ENCODE measurements at regions not wholly inside any gene's neighbourhood (a gene's known extent, or its start where the extent isn't known, plus 50 kb on each side); places are given as distances from the start of the nearest gene placed in this dataset.

DNA sequence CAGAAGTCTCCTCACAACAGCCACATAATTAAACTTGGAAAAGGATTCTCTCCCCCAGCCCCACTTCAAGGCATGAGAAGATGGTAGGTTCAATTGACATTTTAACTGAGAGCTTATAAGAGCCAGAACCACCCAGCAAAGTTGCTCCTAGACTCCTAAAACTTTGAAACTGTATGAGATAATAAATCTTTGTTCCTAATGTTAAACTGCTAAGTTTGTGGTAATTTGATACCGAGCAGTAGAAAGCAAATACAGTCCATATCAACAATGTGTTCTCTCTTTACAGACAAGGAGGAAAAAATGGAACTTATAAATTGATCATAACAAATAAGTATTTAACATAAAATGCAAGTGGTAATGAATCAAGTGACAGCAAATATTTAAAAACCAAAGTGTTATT, 831.8 kb downstream of the MAFB start:
- Histone ChIP-seq H3K36me3 (ENCODE audit: control insufficient read depth, insufficient read depth, low read length) (no peaks in the 10 kb centered on the region), H3K4me1 (ENCODE audit: control insufficient read depth, insufficient read depth, low read length) (peaks cover 2% of the 10 kb centered on the region), H3K27ac (ENCODE audit: low read length) (no peak overlapping the region), H3K27me3 (ENCODE audit: control insufficient read depth, insufficient read depth, low read length) (no peaks in the 10 kb centered on the region), H3K4me3 (ENCODE audit: low read length) (no peak overlapping the region), H3K9me3 (replicated peaks; ENCODE audit: control insufficient read depth, low read depth, low read length) (no peaks in the 10 kb centered on the region)
- DNase-seq, result no peak
- no CpG with 5 or more reads among the region's 1 CpG for WGBS (ENCODE audit: insufficient coverage)

DNA sequence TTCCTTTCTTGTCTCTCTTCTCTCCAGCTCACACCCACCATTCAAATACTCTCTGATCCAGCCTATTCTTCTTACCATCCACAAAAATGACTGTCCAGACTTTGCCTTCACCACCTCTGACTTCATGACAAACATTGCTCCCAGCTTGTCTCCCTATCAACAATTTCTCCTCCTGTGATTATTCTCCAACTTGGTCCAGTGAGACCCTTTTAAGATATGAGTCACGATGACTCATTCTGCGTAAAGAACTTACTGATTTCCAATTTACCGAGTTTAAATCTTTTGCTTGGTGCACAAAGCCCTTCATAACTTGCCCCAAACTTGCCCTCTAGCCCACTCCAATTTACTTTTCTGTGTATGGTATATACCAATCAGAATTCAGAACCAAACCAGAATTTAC, 833.2 kb downstream of the MAFB start:
- Histone ChIP-seq H3K36me3 (ENCODE audit: control insufficient read depth, insufficient read depth, low read length) (no peaks in the 10 kb centered on the region), H3K27me3 (ENCODE audit: control insufficient read depth, insufficient read depth, low read length) (no peaks in the 10 kb centered on the region), H3K4me1 (ENCODE audit: control insufficient read depth, insufficient read depth, low read length) (peaks cover 5% of the 10 kb centered on the region), H3K9me3 (replicated peaks; ENCODE audit: control insufficient read depth, low read depth, low read length) (no peaks in the 10 kb centered on the region), H3K4me3 (ENCODE audit: low read length) (no peak overlapping the region), H3K27ac (ENCODE audit: low read length) (no peak overlapping the region)
- no peak for DNase-seq
- no CpG with 5 or more reads among the region's 3 CpGs for WGBS (ENCODE audit: insufficient coverage)

DNA sequence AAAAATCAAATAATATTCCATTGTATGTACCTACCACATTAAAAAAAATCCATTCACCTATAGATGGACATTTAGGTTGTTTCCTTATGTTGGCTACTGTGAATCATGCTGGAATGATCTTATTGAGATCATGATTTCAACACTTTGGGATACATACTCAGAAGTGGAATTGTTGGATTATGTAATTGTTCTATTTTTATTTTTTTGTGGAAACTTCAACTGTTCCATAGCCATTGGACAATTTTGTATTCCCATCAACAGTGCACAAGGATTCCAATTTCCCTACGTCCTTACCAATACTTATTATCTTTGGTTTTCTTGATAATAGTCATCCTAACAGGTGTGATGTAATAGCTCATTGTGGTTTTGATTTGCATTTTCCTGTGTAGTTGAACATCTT, 834.0 kb downstream of the MAFB start:
- Histone ChIP-seq H3K9me3 (replicated peaks; ENCODE audit: control insufficient read depth, low read depth, low read length) (no peaks in the 10 kb centered on the region), H3K27me3 (ENCODE audit: control insufficient read depth, insufficient read depth, low read length) (no peaks in the 10 kb centered on the region), H3K4me1 (ENCODE audit: control insufficient read depth, insufficient read depth, low read length) (peaks cover 11% of the 10 kb centered on the region), H3K36me3 (ENCODE audit: control insufficient read depth, insufficient read depth, low read length) (no peaks in the 10 kb centered on the region), H3K27ac (ENCODE audit: low read length) (no peak overlapping the region), H3K4me3 (ENCODE audit: low read length) (no peak overlapping the region)
- DNase-seq, result no peak
- no CpG with 5 or more reads among the region's 1 CpG for WGBS (ENCODE audit: insufficient coverage)

DNA sequence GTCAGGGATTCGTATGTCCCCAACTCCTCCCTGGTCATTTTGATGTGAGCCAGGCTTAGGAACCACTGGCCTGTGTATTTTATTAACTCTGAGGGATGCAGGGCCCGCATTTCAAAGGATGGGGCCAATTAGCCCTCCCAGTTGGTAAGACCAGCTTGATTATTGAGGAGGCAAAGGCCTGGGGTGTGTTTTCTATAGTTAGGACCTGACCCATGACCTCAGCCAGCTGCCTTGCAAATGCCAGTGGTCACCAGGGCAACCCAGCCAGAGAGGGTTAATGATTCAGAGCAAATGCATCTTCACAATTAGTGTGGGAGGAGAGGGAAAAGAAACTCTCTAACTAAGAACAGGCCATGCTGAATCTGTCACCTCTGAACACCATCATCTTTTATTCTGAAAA, 835.4 kb downstream of the MAFB start:
- WGBS (ENCODE audit: insufficient coverage), result 89% methylated on average over 1 of the region's 2 CpGs
- Histone ChIP-seq H3K27me3 (ENCODE audit: control insufficient read depth, insufficient read depth, low read length) (no peaks in the 10 kb centered on the region), H3K4me3 (ENCODE audit: low read length) (no peak overlapping the region), H3K9me3 (replicated peaks; ENCODE audit: control insufficient read depth, low read depth, low read length) (no peaks in the 10 kb centered on the region), H3K4me1 (ENCODE audit: control insufficient read depth, insufficient read depth, low read length) (peaks cover 24% of the 10 kb centered on the region), H3K27ac (ENCODE audit: low read length) (no peak overlapping the region), H3K36me3 (ENCODE audit: control insufficient read depth, insufficient read depth, low read length) (no peaks in the 10 kb centered on the region)
- no peak for DNase-seq

DNA sequence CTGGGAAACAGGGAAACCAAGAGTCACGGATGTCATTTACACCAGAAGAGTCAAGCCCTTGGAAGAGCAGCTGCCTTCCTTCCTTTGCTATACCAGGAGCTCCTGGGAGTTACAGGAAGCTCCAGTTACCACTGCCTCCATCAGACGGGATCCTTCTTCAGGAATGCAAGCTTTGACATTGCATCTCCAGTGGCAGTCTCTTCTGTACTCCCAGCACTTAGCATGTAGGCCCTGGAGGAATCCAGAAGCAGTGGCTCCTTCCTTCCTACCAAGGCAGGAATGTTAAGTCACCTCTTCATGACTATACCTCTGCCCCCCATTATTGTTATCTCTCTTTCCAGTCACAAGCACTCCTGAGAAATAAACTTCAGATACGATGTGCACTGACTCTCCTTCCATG, 836.0 kb downstream of the MAFB start:
- H3K4me1 ChIP-seq (ENCODE audit: control insufficient read depth, insufficient read depth, low read length), result peaks cover 24% of the 10 kb centered on the region
- no peak for DNase-seq
- 67% methylated on average over 2 of the region's 3 CpGs for WGBS (ENCODE audit: insufficient coverage)
- H3K27ac ChIP-seq (ENCODE audit: low read length), result no peak overlapping the region
- H3K27me3 ChIP-seq (ENCODE audit: control insufficient read depth, insufficient read depth, low read length), result no peaks in the 10 kb centered on the region
- no peak overlapping the region for H3K4me3 ChIP-seq (ENCODE audit: low read length)
- no peaks in the 10 kb centered on the region for H3K36me3 ChIP-seq (ENCODE audit: control insufficient read depth, insufficient read depth, low read length)
- no peaks in the 10 kb centered on the region for H3K9me3 ChIP-seq (replicated peaks; ENCODE audit: control insufficient read depth, low read depth, low read length)

DNA sequence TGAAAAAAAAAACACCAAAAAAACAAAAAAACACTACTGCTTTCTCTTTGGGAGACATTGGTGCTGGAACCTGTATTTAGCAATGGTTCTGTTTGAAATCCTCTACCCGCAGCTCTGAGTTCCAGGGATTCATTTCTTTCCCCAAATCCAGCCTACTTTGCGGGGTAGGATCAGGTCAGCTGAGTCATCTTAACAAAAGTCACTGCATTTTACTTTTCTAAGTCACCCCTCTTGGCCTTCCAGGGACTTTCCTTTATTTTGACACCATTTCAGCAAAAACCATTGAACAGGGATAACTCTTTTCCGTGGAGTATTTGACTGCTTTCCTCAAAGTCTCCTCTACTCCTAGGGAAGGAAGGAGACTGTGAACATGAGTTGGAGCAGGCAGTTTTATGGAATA, 837.6 kb downstream of the MAFB start:
- WGBS (ENCODE audit: insufficient coverage), result 50% methylated on average over 1 of the region's 3 CpGs
- Histone ChIP-seq H3K4me1 (ENCODE audit: control insufficient read depth, insufficient read depth, low read length) (peaks cover 24% of the 10 kb centered on the region), H3K4me3 (ENCODE audit: low read length) (no peak overlapping the region), H3K36me3 (ENCODE audit: control insufficient read depth, insufficient read depth, low read length) (no peaks in the 10 kb centered on the region), H3K27me3 (ENCODE audit: control insufficient read depth, insufficient read depth, low read length) (no peaks in the 10 kb centered on the region), H3K9me3 (replicated peaks; ENCODE audit: control insufficient read depth, low read depth, low read length) (no peaks in the 10 kb centered on the region), H3K27ac (ENCODE audit: low read length) (no peak overlapping the region)
- DNase-seq, result no peak

DNA sequence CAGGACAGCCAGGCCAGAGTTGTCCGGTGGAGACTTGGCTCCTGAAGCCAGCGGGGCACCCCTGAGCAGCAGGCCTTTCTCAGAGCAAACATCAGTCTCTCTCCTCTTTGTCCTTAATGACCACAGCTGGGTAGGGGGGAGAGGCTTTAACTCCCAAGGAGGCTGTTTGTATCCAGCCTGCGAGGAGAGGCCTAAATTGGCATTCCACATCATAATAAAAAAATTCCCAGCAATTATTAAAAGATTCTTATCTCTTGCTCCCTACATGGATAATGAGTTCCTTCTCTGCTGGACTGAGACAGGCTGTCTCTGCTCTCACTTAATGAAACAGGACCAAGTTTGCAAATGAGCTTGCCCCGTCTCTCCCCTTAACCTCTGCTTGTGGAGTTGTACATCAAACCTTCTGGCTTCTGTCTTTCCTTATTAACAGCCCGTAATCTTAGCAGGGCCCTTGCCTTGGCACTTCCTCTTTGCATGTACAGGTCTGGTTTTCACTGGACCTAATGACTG, 838.2 kb downstream of the MAFB start:
- H3K4me1 ChIP-seq (ENCODE audit: control insufficient read depth, insufficient read depth, low read length), result peaks cover 24% of the 10 kb centered on the region
- H3K36me3 ChIP-seq (ENCODE audit: control insufficient read depth, insufficient read depth, low read length), result no peaks in the 10 kb centered on the region
- no peak for DNase-seq
- no CpG with 5 or more reads among the region's 5 CpGs for WGBS (ENCODE audit: insufficient coverage)
- H3K27me3 ChIP-seq (ENCODE audit: control insufficient read depth, insufficient read depth, low read length), result no peaks in the 10 kb centered on the region
- no peaks in the 10 kb centered on the region for H3K9me3 ChIP-seq (replicated peaks; ENCODE audit: control insufficient read depth, low read depth, low read length)
- no peak overlapping the region for H3K27ac ChIP-seq (ENCODE audit: low read length)
- H3K4me3 ChIP-seq (ENCODE audit: low read length), result no peak overlapping the region

DNA sequence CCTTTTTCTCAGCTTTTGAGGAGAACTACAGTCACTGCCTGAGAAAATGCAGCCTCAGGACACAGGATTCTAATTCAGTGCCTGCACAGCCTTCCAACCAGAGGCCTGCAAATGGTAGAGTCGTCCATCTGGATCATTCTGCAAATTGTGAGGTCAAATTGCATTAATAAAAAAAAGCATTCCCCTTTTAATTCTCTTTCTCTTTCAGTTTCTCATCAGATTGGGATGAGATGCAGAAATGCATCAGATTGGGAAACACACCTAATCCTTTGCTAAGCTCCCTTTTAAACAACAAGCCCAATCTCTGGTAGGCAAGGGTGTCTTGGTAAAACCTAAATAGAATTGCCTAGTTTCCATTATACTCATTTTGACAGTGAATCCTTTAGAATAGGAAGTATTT, 838.8 kb downstream of the MAFB start:
- Histone ChIP-seq H3K4me1 (ENCODE audit: control insufficient read depth, insufficient read depth, low read length) (peaks cover 24% of the 10 kb centered on the region), H3K27me3 (ENCODE audit: control insufficient read depth, insufficient read depth, low read length) (no peaks in the 10 kb centered on the region), H3K36me3 (ENCODE audit: control insufficient read depth, insufficient read depth, low read length) (no peaks in the 10 kb centered on the region), H3K4me3 (ENCODE audit: low read length) (no peak overlapping the region), H3K27ac (ENCODE audit: low read length) (no peak overlapping the region), H3K9me3 (replicated peaks; ENCODE audit: control insufficient read depth, low read depth, low read length) (no peaks in the 10 kb centered on the region)
- peak; percentile 50 for DNase-seq
- WGBS (ENCODE audit: insufficient coverage), result no CpG with 5 or more reads among the region's 1 CpG

DNA sequence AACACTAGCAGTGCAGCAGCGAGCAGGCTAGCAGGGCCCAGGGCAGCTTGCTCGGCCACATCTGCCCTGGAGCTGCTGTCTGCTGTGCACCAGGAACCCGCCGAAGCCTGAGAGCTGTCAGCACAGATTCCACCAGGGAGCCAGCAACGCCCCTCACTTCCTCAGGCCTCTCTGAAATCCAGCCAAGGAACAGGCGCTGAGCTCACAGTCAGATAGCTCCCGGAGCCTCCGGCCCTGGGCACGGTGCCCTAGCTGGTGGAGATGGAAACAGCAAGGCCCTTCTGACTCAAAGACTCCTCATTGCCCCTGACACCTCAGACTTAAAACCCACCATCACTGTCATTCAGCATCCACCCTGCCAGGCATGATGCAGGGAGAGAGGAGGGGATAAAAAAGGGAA, 839.4 kb downstream of the MAFB start:
- Histone ChIP-seq H3K36me3 (ENCODE audit: control insufficient read depth, insufficient read depth, low read length) (no peaks in the 10 kb centered on the region), H3K4me3 (ENCODE audit: low read length) (no peak overlapping the region), H3K27me3 (ENCODE audit: control insufficient read depth, insufficient read depth, low read length) (no peaks in the 10 kb centered on the region), H3K9me3 (replicated peaks; ENCODE audit: control insufficient read depth, low read depth, low read length) (no peaks in the 10 kb centered on the region), H3K27ac (ENCODE audit: low read length) (no peak overlapping the region), H3K4me1 (ENCODE audit: control insufficient read depth, insufficient read depth, low read length) (peaks cover 24% of the 10 kb centered on the region)
- peak; percentile 94 for DNase-seq
- WGBS (ENCODE audit: insufficient coverage), result 10% methylated on average over 6 of the region's 9 CpGs

DNA sequence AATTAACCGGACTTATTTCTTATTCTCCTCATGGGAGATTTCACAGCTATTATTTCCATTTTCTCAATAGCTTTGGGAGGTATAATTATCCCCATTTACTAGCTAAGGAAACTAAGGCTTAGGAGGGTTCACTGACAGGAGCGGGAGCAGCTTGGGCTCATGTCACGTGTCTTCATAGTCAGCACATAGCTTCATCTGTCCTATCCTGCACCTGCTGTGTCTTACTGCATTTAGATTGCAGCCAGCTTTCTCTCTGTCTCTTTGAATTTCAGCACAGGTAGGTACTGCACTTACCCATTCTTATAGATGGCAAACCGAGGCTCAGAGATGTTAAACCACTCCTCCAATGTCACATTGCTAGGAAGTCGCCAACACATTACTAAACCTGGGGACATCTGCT, 839.9 kb downstream of the MAFB start:
- 49% methylated on average over 2 of the region's 5 CpGs for WGBS (ENCODE audit: insufficient coverage)
- H3K4me1 ChIP-seq (ENCODE audit: control insufficient read depth, insufficient read depth, low read length), result peaks cover 24% of the 10 kb centered on the region
- no peak for DNase-seq
- no peaks in the 10 kb centered on the region for H3K27me3 ChIP-seq (ENCODE audit: control insufficient read depth, insufficient read depth, low read length)
- H3K4me3 ChIP-seq (ENCODE audit: low read length), result no peak overlapping the region
- no peaks in the 10 kb centered on the region for H3K36me3 ChIP-seq (ENCODE audit: control insufficient read depth, insufficient read depth, low read length)
- no peak overlapping the region for H3K27ac ChIP-seq (ENCODE audit: low read length)
- H3K9me3 ChIP-seq (replicated peaks; ENCODE audit: control insufficient read depth, low read depth, low read length), result no peaks in the 10 kb centered on the region

DNA sequence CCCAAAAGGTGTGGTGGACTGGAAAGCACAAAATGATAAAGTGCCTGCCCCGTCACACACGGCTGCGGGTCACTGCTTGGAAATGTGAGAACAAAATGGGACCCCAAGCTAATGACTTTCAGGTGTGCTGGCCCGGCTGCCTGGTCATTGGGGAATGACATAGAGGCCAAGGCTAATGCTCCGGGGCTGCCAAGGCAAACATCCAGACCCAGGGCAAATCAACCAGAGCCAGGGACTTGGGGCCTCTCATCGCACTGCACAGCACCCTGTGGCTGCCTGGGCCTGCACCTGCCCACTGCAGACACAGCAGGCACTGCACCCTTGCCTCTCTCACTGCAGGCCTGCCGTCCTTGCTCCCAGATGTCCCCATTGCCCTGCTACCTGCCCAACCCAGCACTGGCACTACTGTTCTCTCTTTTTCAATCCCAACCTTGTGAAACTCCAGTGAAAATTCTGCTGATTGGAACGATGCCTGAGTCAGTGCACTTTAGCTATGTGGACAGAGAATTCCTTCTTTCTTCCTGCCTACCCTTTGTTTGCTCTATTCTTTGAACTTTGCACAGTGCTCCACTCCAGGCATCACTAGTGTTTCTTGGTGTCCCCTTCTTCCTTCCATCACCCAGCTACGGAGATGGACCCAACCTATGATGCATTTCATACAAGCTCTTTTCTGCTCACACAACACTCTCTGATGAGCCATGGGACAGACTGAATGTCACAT, 849.5 kb downstream of the MAFB start:
- Histone ChIP-seq H3K36me3 (ENCODE audit: control insufficient read depth, insufficient read depth, low read length) (no peaks in the 10 kb centered on the region), H3K9me3 (replicated peaks; ENCODE audit: control insufficient read depth, low read depth, low read length) (no peaks in the 10 kb centered on the region), H3K27ac (ENCODE audit: low read length) (no peak overlapping the region), H3K4me1 (ENCODE audit: control insufficient read depth, insufficient read depth, low read length) (peaks cover 8% of the 10 kb centered on the region), H3K4me3 (ENCODE audit: low read length) (no peak overlapping the region), H3K27me3 (ENCODE audit: control insufficient read depth, insufficient read depth, low read length) (no peaks in the 10 kb centered on the region)
- WGBS (ENCODE audit: insufficient coverage), result 35% methylated on average over 8 of the region's 9 CpGs
- DNase-seq, result no peak
